ENCODE measurements at regions not wholly inside any gene's neighbourhood (a gene's known extent, or its start where the extent isn't known, plus 50 kb on each side); places are given as distances from the start of the nearest gene placed in this dataset.

- TF ChIP-seq CTCF (IDR thresholded peaks at IDR 0.05; ENCODE audit: extremely low read depth in 1 of 2, insufficient read depth in 1 of 2, low read depth in 1 of 2, low read length in 2 of 2) (no peak), EZH2 (IDR thresholded peaks at IDR 0.05; ENCODE audit: borderline replicate concordance, low read depth, low read length, severe bottlenecking) (no peak), POLR2AphosphoS5 (IDR thresholded peaks at IDR 0.05; ENCODE audit: insufficient read depth, low read depth, low read length) (no peak), FOS (IDR thresholded peaks at IDR 0.05; ENCODE audit: borderline replicate concordance, insufficient read depth, low read length) (peak; percentile 40), POLR2A (IDR thresholded peaks at IDR 0.05; ENCODE audit: low read depth, low read length) (no peak)
- TF ChIP-seq, protein P1, sequence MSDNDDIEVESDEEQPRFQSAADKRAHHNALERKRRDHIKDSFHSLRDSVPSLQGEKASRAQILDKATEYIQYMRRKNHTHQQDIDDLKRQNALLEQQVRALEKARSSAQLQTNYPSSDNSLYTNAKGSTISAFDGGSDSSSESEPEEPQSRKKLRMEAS (IDR thresholded peaks at IDR 0.05; ENCODE audit: insufficient read depth, insufficient read length), result no peak
Observed at GRCh38 chr5:174532455-174533453, 191.6 kb upstream of the MSX2 start.
